WI38 (cell line): ENCODE measurements at regions not wholly inside any gene's neighbourhood (a gene's known extent, or its start where the extent isn't known, plus 50 kb on each side); places are given as distances from the start of the nearest gene placed in this dataset.

Source experiments
- H3K4me3 ChIP-seq: 2 replicates; pipeline ENCODE4 v1.5.1; 2011; ENCODE audit warnings: low read depth, mild to moderate bottlenecking, control low read depth, low read length
- CTCF ChIP-seq: IDR thresholded peaks from 2 replicates; pipeline ENCODE4 v1.5.1; 2012; ENCODE audit warnings: low read depth, mild to moderate bottlenecking, control low read depth, low read length

GRCh38 chr22:47604563-47604962 is 842.1 kb downstream of the TBC1D22A start:
- TF ChIP-seq CTCF: no peak
- no peak overlapping the region for H3K4me3 ChIP-seq

GRCh38 chr22:47602732-47603131 is 840.3 kb downstream of the TBC1D22A start:
- TF ChIP-seq CTCF: no peak
- no peak overlapping the region for H3K4me3 ChIP-seq

GRCh38 chr22:47601666-47602065 is 839.2 kb downstream of the TBC1D22A start:
- no peak overlapping the region for H3K4me3 ChIP-seq
- TF ChIP-seq CTCF: no peak

DNA sequence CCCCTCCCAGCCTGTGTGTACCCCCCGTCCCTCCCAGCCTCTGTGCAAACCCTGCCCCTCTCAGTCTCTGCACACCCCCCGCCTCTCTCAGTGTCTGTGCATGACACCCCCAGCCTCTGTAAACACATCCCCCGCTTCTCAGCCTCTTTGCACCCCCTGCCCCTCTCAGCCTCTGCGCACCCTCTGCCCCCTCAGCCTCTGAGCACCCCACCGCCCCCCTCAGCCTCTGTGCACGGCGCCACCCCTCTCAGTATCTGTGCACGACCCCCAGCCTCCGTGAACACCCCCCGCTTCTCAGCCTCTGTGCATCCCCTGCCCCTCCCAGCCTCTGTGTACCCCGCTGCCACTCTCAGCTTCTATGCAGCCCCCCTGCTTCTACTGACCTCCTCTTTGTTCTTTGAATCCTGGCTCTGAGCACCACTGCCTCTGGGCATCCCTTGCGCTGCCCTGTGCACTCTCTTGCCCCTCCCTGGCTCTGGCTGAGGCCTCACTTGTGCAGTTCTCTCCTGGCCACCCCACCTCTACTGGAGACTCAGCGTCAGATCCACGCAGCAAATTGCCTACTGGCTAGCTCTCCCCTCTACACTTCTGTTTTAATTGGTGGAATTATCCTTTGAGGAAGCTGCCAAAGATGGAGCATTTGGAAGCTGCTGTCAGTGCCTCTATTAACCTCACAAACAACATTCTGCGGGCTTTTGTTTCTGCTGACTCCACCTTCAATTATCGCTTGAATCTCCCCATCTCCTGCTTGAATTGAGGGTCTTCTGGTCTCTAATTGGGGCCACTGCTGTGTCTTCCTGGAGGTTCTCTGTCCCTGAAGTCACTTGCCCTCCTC is 838.6 kb downstream of the TBC1D22A start:
- TF ChIP-seq CTCF: no peak
- no peak overlapping the region for H3K4me3 ChIP-seq

- H3K4me3 ChIP-seq: no peak overlapping the region
- no peak for TF ChIP-seq CTCF
These were observed 837.8 kb downstream of the TBC1D22A start for GRCh38 chr22:47600281-47600680.

DNA sequence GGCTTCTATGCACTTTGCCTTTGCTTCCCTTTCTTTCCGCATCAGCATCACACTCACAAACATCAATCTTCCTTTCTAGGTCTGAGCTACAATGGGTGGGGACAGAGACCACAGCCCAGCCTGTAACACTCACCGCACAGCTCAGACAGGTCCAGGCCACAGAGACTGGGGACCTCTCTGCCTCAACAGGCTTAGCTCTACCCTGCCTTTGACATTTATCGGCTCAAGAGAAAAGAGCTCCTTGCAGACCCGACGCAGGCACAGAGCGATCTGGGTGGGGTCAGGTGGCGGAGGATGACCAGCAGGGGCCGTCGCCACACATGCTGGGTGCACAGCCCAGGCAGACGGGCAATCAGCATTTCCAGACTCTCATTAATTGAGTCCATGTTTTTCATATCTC is 837.3 kb downstream of the TBC1D22A start:
- no peak overlapping the region for H3K4me3 ChIP-seq
- no peak for TF ChIP-seq CTCF

DNA sequence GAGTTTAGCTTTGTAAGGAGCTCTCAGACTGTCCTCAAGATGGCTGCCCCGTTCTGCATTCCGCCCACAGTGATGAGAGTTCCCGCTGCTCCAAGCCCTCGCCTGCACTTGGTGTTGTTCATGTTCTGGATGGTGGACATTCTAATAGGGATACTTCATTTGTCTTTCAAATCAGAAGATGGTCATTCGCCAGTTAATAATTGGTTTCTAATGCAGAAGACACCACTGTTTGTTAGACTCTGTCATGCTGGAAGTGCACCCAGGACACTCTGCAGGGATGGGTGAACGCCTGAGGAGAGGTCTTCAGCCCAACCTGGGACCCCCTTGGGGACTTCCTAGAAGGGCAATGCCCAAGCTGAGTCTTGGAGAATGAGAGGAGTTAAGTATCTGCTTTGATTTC is 836.4 kb downstream of the TBC1D22A start:
- no peak for TF ChIP-seq CTCF
- no peak overlapping the region for H3K4me3 ChIP-seq
